K562 (cell line): ENCODE measurements at regions not wholly inside any gene's neighbourhood (a gene's known extent, or its start where the extent isn't known, plus 50 kb on each side); places are given as distances from the start of the nearest gene placed in this dataset.

Source experiments
- ARNT ChIP-seq, 2 experiments: fragments of 450-650 bp; IDR thresholded peaks; 2 replicates each; pipeline ENCODE4 v1.6.1; 2016; ENCODE audit warnings: mild to moderate bottlenecking in 1 of 2
- CBX3 ChIP-seq, 2 experiments: IDR thresholded peaks; 1 replicate in 1 of 2; 2 replicates in 1 of 2; pipeline ENCODE4 v1.6.1; 2012; ENCODE audit warnings: inconsistent platforms in 2 of 2, low read length in 2 of 2, borderline replicate concordance in 1 of 2, control low read depth in 1 of 2
- E2F6 ChIP-seq, 2 experiments: IDR thresholded peaks; 2 replicates each; pipeline ENCODE4 v1.6.1; 2011; ENCODE audit warnings: borderline replicate concordance in 1 of 2, control low read depth in 1 of 2, low read depth in 1 of 2, low read length in 1 of 2, mild to moderate bottlenecking in 1 of 2, mixed read lengths in 1 of 2, moderate library complexity in 1 of 2; ENCODE audit not compliant: insufficient read depth in 1 of 2, insufficient read length in 1 of 2, poor library complexity in 1 of 2, severe bottlenecking in 1 of 2; ENCODE audit errors: extremely low read depth in 1 of 2
- E4F1 ChIP-seq: fragments of 250-450 bp; sonication (Bioruptor Pico); IDR thresholded peaks from 2 replicates; pipeline ENCODE4 v1.5.0; 2021; ENCODE audit warnings: mild to moderate bottlenecking, borderline replicate concordance
- ELF4 ChIP-seq: fragments of 450-650 bp; formaldehyde crosslinking; IDR thresholded peaks from 2 replicates; pipeline ENCODE4 v1.4.0; 2022; ENCODE audit warnings: missing genetic modification characterization
- HNRNPL ChIP-seq: fragments of 200-400 bp; formaldehyde crosslinking; IDR thresholded peaks from 2 replicates; pipeline ENCODE4 v1.6.1; 2017; ENCODE audit warnings: low read depth, mild to moderate bottlenecking, low read length
- MIER1 ChIP-seq: fragments of 450-650 bp; IDR thresholded peaks from 2 replicates; pipeline ENCODE4 v1.6.1; 2016; ENCODE audit warnings: antibody characterized with exemption, mild to moderate bottlenecking, low read depth
- NFATC3 ChIP-seq: fragments of 450-650 bp; IDR thresholded peaks from 2 replicates; pipeline ENCODE4 v1.6.1; 2017; ENCODE audit warnings: mild to moderate bottlenecking
- PPARD ChIP-seq: fragments of 250-450 bp; sonication (Bioruptor Pico); IDR thresholded peaks from 2 replicates; pipeline ENCODE4 v1.8.0; 2022; ENCODE audit warnings: inconsistent platforms, mild to moderate bottlenecking, moderate library complexity
- SMARCA5 ChIP-seq: fragments of 450-650 bp; IDR thresholded peaks from 2 replicates; pipeline ENCODE4 v1.6.1; 2016
- SMC3 ChIP-seq: conservative IDR thresholded peaks from 2 replicates; pipeline ENCODE4 v1.6.1; 2011; ENCODE audit warnings: low read depth, low read length, improper control_type of control experiment; ENCODE audit not compliant: insufficient read depth
- TAF1 ChIP-seq: IDR thresholded peaks from 2 replicates; pipeline ENCODE4 v1.6.1; 2011; ENCODE audit warnings: mild to moderate bottlenecking, low read length, moderate library complexity; ENCODE audit not compliant: insufficient read depth, control insufficient read depth, severe bottlenecking; ENCODE audit errors: extremely low read depth
- TOE1 ChIP-seq, 2 experiments: fragments of 450-650 bp in 1 of 2; sonication (generic) in 1 of 2; formaldehyde crosslinking in 1 of 2; IDR thresholded peaks; 2 replicates each; pipeline versions ENCODE4 v1.7.1 to v1.8.0; 2016 to 2022; ENCODE audit warnings: borderline replicate concordance in 2 of 2, mild to moderate bottlenecking in 2 of 2, antibody characterized with exemption in 1 of 2, inconsistent platforms in 1 of 2, low read depth in 1 of 2, missing genetic modification reagents in 1 of 2, moderate library complexity in 1 of 2
- ZFX ChIP-seq: sonication (generic); formaldehyde crosslinking; IDR thresholded peaks from 2 replicates; pipeline ENCODE4 v1.8.0; 2022; ENCODE audit warnings: mild to moderate bottlenecking, missing genetic modification reagents, moderate library complexity
- ZNF408 ChIP-seq: fragments of 250-450 bp; sonication (Bioruptor Pico); IDR thresholded peaks from 2 replicates; pipeline ENCODE4 v1.4.0; 2020; ENCODE audit warnings: low read depth, mild to moderate bottlenecking, moderate library complexity
- ZNF584 ChIP-seq: fragments of 200-800 bp; sonication (Bioruptor generic); IDR thresholded peaks from 2 replicates; pipeline ENCODE4 v1.6.1; 2016; ENCODE audit warnings: low read depth, mild to moderate bottlenecking, missing genetic modification characterization, missing compliant biosample characterization
- ZSCAN29 ChIP-seq: fragments of 450-650 bp; IDR thresholded peaks from 2 replicates; pipeline ENCODE4 v1.6.1; 2017
- ZZZ3 ChIP-seq: fragments of 450-650 bp; IDR thresholded peaks from 2 replicates; pipeline ENCODE4 v1.6.1; 2016; ENCODE audit warnings: antibody characterized with exemption, mild to moderate bottlenecking, moderate library complexity
- TF ChIP-seq, protein P1 (sequence below): fragments of 450-650 bp; formaldehyde crosslinking; IDR thresholded peaks from 2 replicates; pipeline ENCODE4 v1.4.0; 2020; ENCODE audit warnings: mild to moderate bottlenecking
- TF ChIP-seq, protein P2 (sequence below): fragments of 450-650 bp; formaldehyde crosslinking; IDR thresholded peaks from 2 replicates; pipeline ENCODE4 v1.4.0; 2020; ENCODE audit warnings: mild to moderate bottlenecking, moderate library complexity

- TF ChIP-seq TAF1 (peak; percentile 23), ZNF408 (CRISPR knock-in tag) (no peak), CBX3 (IDR thresholded peaks at IDR 0.05; ENCODE audit: borderline replicate concordance in 1 of 2, low read length in 2 of 2) (peak in 1 of 2 experiments; percentile 84; a peak in 2 of 3 replicates), ZFX (CRISPR knock-in tag) (peak; percentile 55; the same call in 1 of the 2 replicates), ZSCAN29 (peak; percentile 40; the same call in 1 of the 2 replicates), ARNT (IDR thresholded peaks at IDR 0.05) (peak; percentile 90 to 98), SMC3 (no peak), ELF4 (peak; percentile 75), MIER1 (0 out of 2 replicates have a peak, but pooled peaks have one; percentile 5), ZNF584 (CRISPR knock-in tag) (peak; percentile 92), ZZZ3 (no peak), HNRNPL (no peak), PPARD (no peak), NFATC3 (peak; percentile 84), TOE1 (IDR thresholded peaks at IDR 0.05; ENCODE audit: borderline replicate concordance) (peak; percentile 84), TOE1 (CRISPR knock-in tag; IDR thresholded peaks at IDR 0.05; ENCODE audit: borderline replicate concordance, low read depth) (no peak), E2F6 (IDR thresholded peaks at IDR 0.05; ENCODE audit: borderline replicate concordance in 1 of 2, extremely low read depth in 1 of 2, insufficient read depth in 1 of 2, insufficient read length in 1 of 2, low read depth in 1 of 2, low read length in 1 of 2, poor library complexity in 1 of 2, severe bottlenecking in 1 of 2) (no peak), SMARCA5 (peak; percentile 67), E4F1 (peak; percentile 36; the same call in 1 of the 2 replicates)
- TF ChIP-seq, protein P1, sequence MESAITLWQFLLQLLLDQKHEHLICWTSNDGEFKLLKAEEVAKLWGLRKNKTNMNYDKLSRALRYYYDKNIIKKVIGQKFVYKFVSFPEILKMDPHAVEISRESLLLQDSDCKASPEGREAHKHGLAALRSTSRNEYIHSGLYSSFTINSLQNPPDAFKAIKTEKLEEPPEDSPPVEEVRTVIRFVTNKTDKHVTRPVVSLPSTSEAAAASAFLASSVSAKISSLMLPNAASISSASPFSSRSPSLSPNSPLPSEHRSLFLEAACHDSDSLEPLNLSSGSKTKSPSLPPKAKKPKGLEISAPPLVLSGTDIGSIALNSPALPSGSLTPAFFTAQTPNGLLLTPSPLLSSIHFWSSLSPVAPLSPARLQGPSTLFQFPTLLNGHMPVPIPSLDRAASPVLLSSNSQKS (CRISPR knock-in tag) = 0 out of 2 replicates have a peak, but pooled peaks have one; percentile 11
- TF ChIP-seq, protein P2, sequence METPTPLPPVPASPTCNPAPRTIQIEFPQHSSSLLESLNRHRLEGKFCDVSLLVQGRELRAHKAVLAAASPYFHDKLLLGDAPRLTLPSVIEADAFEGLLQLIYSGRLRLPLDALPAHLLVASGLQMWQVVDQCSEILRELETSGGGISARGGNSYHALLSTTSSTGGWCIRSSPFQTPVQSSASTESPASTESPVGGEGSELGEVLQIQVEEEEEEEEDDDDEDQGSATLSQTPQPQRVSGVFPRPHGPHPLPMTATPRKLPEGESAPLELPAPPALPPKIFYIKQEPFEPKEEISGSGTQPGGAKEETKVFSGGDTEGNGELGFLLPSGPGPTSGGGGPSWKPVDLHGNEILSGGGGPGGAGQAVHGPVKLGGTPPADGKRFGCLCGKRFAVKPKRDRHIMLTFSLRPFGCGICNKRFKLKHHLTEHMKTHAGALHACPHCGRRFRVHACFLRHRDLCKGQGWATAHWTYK (CRISPR knock-in tag) = peak; percentile 48; the same call in 1 of the 2 replicates
Observed at GRCh38 chr6:14734416-14735340, 511.2 kb upstream of the JARID2 start (continued).
